Loucy (cell line): ENCODE measurements at regions not wholly inside any gene's neighbourhood (a gene's known extent, or its start where the extent isn't known, plus 50 kb on each side); places are given as distances from the start of the nearest gene placed in this dataset.

Experiments used
- H2AFZ ChIP-seq: fragments of 200-600 bp; sonication (generic); 2 replicates; pipeline ENCODE4 v1.6.0; 2016; ENCODE audit warnings: antibody characterized with exemption, mild to moderate bottlenecking, low read length, moderate library complexity
- H3F3A ChIP-seq: fragments of 200-600 bp; 2 replicates; pipeline ENCODE4 v1.6.0; 2016; ENCODE audit warnings: antibody characterized with exemption, low read depth, mild to moderate bottlenecking
- H3K27me3 ChIP-seq: fragments of 200-600 bp; sonication (generic); 2 replicates; pipeline ENCODE4 v1.6.1; 2014; ENCODE audit warnings: low read length, mild to moderate bottlenecking; ENCODE audit not compliant: insufficient read depth, poor library complexity, severe bottlenecking
- H3K36me3 ChIP-seq: fragments of 200-600 bp; sonication (generic); 2 replicates; pipeline ENCODE4 v1.6.1; 2016; ENCODE audit warnings: low read length; ENCODE audit not compliant: insufficient read depth
- H3K4me1 ChIP-seq: fragments of 200-600 bp; sonication (generic); 2 replicates; pipeline ENCODE4 v1.5.1; 2014; ENCODE audit warnings: low read length, mild to moderate bottlenecking; ENCODE audit not compliant: insufficient read depth, poor library complexity, severe bottlenecking
- H3K4me2 ChIP-seq: fragments of 200-600 bp; sonication (generic); 2 replicates; pipeline ENCODE4 v1.6.0; 2014; ENCODE audit warnings: antibody characterized with exemption, low read length, low read depth, mild to moderate bottlenecking; ENCODE audit not compliant: poor library complexity, severe bottlenecking
- H3K4me3 ChIP-seq: fragments of 200-600 bp; sonication (generic); 2 replicates; pipeline ENCODE4 v1.5.1; 2014; ENCODE audit warnings: low read length, mild to moderate bottlenecking, mixed read lengths; ENCODE audit not compliant: poor library complexity, severe bottlenecking
- H3K79me2 ChIP-seq: fragments of 200-600 bp; sonication (generic); 2 replicates; pipeline ENCODE4 v1.6.1; 2014; ENCODE audit warnings: low read length; ENCODE audit not compliant: insufficient read depth
- H3K9ac ChIP-seq: fragments of 200-600 bp; sonication (generic); 2 replicates; pipeline ENCODE4 v1.6.0; 2014; ENCODE audit warnings: mild to moderate bottlenecking, low read depth, low read length, moderate library complexity; ENCODE audit not compliant: poor library complexity, severe bottlenecking
- H3K9me2 ChIP-seq: fragments of 200-600 bp; sonication (generic); replicated peaks from 2 replicates; pipeline ENCODE4 v1.6.1; 2016; ENCODE audit warnings: low read depth, low read length, mixed read lengths
- H3K9me3 ChIP-seq: fragments of 200-600 bp; sonication (generic); 2 replicates; pipeline ENCODE4 v1.6.1; 2014; ENCODE audit warnings: mild to moderate bottlenecking, antibody characterized with exemption, low read length, low read depth; ENCODE audit not compliant: insufficient read depth
- H4K20me1 ChIP-seq: fragments of 200-600 bp; sonication (generic); 2 replicates; pipeline ENCODE4 v1.6.0; 2014; ENCODE audit warnings: antibody characterized with exemption, low read length, mild to moderate bottlenecking; ENCODE audit not compliant: insufficient read depth, poor library complexity, severe bottlenecking
- EZH2phosphoT487 ChIP-seq: fragments of 200-600 bp; IDR thresholded peaks from 2 replicates; pipeline ENCODE4 v1.6.1; 2018; ENCODE audit warnings: antibody characterized with exemption, mild to moderate bottlenecking, moderate library complexity, borderline replicate concordance
- TF ChIP-seq, protein P1 (sequence below): fragments of 200-600 bp; sonication (generic); conservative IDR thresholded peaks from 2 replicates; pipeline ENCODE4 v1.5.1; 2014; ENCODE audit warnings: mild to moderate bottlenecking, antibody characterized with exemption, low read length

DNA sequence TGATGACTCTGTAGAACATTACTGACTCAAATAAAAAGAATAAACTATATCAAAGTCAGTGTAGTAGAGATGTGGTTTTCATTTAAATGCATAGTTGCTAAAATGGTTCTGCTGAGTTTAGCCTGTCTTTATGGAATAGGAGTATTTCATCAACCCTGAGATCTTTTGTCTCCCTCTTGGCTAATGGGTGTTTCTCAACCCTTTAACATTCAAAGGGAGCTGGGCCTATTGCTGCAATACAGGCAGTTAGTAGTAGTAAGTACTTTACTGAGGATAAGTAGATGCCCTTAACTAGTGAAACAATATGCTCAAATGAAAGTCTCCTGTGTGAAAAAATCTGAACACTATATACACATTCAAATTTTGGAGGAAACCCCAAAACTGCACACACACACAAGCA lies 184.7 kb upstream of the TTC14 start:
- no peak overlapping the region for H3K4me3 ChIP-seq
- no peaks in the 10 kb centered on the region for H3K36me3 ChIP-seq
- H4K20me1 ChIP-seq, result no peaks in the 10 kb centered on the region
- no peaks in the 10 kb centered on the region for H3K27me3 ChIP-seq
- TF ChIP-seq EZH2phosphoT487, result no peak
- TF ChIP-seq, protein P1, sequence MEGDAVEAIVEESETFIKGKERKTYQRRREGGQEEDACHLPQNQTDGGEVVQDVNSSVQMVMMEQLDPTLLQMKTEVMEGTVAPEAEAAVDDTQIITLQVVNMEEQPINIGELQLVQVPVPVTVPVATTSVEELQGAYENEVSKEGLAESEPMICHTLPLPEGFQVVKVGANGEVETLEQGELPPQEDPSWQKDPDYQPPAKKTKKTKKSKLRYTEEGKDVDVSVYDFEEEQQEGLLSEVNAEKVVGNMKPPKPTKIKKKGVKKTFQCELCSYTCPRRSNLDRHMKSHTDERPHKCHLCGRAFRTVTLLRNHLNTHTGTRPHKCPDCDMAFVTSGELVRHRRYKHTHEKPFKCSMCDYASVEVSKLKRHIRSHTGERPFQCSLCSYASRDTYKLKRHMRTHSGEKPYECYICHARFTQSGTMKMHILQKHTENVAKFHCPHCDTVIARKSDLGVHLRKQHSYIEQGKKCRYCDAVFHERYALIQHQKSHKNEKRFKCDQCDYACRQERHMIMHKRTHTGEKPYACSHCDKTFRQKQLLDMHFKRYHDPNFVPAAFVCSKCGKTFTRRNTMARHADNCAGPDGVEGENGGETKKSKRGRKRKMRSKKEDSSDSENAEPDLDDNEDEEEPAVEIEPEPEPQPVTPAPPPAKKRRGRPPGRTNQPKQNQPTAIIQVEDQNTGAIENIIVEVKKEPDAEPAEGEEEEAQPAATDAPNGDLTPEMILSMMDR, result no peak
- H3K4me2 ChIP-seq, result no peak overlapping the region
- no peak overlapping the region for H3K9ac ChIP-seq
- H2AFZ ChIP-seq, result no peak overlapping the region
- H3F3A ChIP-seq, result no peaks in the 10 kb centered on the region
- H3K9me3 ChIP-seq, result no peaks in the 10 kb centered on the region
- H3K4me1 ChIP-seq, result no peaks in the 10 kb centered on the region
- H3K9me2 ChIP-seq, result no peaks in the 10 kb centered on the region
- no peaks in the 10 kb centered on the region for H3K79me2 ChIP-seq

GRCh38 chr3:180420016-180420415 lies 181.9 kb upstream of the TTC14 start:
- Histone ChIP-seq H3K79me2 (no peaks in the 10 kb centered on the region), H4K20me1 (no peaks in the 10 kb centered on the region), H3K9me3 (no peaks in the 10 kb centered on the region), H3K27me3 (no peaks in the 10 kb centered on the region), H3K4me1 (no peaks in the 10 kb centered on the region), H3K4me2 (no peak overlapping the region), H3K9me2 (no peaks in the 10 kb centered on the region), H3K4me3 (no peak overlapping the region), H3K36me3 (no peaks in the 10 kb centered on the region), H2AFZ (no peak overlapping the region), H3F3A (no peaks in the 10 kb centered on the region), H3K9ac (no peak overlapping the region)
- TF ChIP-seq EZH2phosphoT487, result no peak
- TF ChIP-seq, protein P1, result no peak

- no peaks in the 10 kb centered on the region for H3K9me3 ChIP-seq
- H3K4me2 ChIP-seq, result no peak overlapping the region
- H3K27me3 ChIP-seq, result no peaks in the 10 kb centered on the region
- no peaks in the 10 kb centered on the region for H3K36me3 ChIP-seq
- no peaks in the 10 kb centered on the region for H3K9me2 ChIP-seq
- H3K4me3 ChIP-seq, result no peak overlapping the region
- TF ChIP-seq, protein P1, result no peak
- TF ChIP-seq EZH2phosphoT487, result no peak
- no peaks in the 10 kb centered on the region for H3K79me2 ChIP-seq
- H3K9ac ChIP-seq, result no peak overlapping the region
- no peak overlapping the region for H2AFZ ChIP-seq
- H3K4me1 ChIP-seq, result no peaks in the 10 kb centered on the region
- H4K20me1 ChIP-seq, result no peaks in the 10 kb centered on the region
- no peaks in the 10 kb centered on the region for H3F3A ChIP-seq
These were observed 181.2 kb upstream of the TTC14 start for GRCh38 chr3:180420804-180421203.
